ENCODE measurements at regions not wholly inside any gene's neighbourhood (a gene's known extent, or its start where the extent isn't known, plus 50 kb on each side); places are given as distances from the start of the nearest gene placed in this dataset.

- no peaks in the 10 kb centered on the region for H3K36me3 ChIP-seq (replicated peaks in 1 of 2; ENCODE audit: control insufficient read depth in 1 of 2, insufficient read depth in 2 of 2, low read length in 2 of 2)
- Mint-ChIP-seq H3K4me1 (peaks cover 3% of the 10 kb centered on the region), H3K27me3 (ENCODE audit: low read depth in 3 of 3) (peaks cover 14 to 22% (median 20%) of the 10 kb centered on the region in 3 donors), H3K9me3 (peaks cover 0 to 1% (median 0%) of the 10 kb centered on the region in 7 donors), H3K4me3 (no peak overlapping the region), H3K27ac (peak overlapping the region in 2 of 7 donors; percentile 36 to 65), H3K36me3 (no peaks in the 10 kb centered on the region)
- DNase-seq: no peak
- intact Hi-C loops (cut with micrococcal nuclease): no loop called here
- no peak overlapping the region for H3K27ac ChIP-seq (ENCODE audit: low read depth in 1 of 2, low read length in 2 of 2)
- H3K9me3 ChIP-seq (replicated peaks in 1 of 2; ENCODE audit: control insufficient read depth in 1 of 2, insufficient read depth in 1 of 2, low read length in 2 of 2): no peaks in the 10 kb centered on the region
- no peak overlapping the region for H3K9ac ChIP-seq (ENCODE audit: insufficient read depth, low read length, poor library complexity, severe bottlenecking)
- no CpG with 5 or more reads among the region's 1 CpG for WGBS (ENCODE audit: insufficient coverage)
- TF ChIP-seq CTCF (IDR thresholded peaks at IDR 0.05): no peak
- H2AFZ ChIP-seq (ENCODE audit: insufficient read depth, low read depth, low read length, poor library complexity, severe bottlenecking): no peak overlapping the region
- H3K79me2 ChIP-seq (ENCODE audit: insufficient read depth, low read length): no peaks in the 10 kb centered on the region
- H3K27me3 ChIP-seq (ENCODE audit: control insufficient read depth in 2 of 2, insufficient read depth in 2 of 2, low read length in 2 of 2): no peaks in the 10 kb centered on the region
- H3K4me3 ChIP-seq (replicated peaks in 1 of 3; ENCODE audit: low read depth in 2 of 3, low read length in 3 of 3): no peak overlapping the region
- H4K20me1 ChIP-seq (ENCODE audit: insufficient read depth, low read length): no peaks in the 10 kb centered on the region
- H3K4me1 ChIP-seq (ENCODE audit: control insufficient read depth in 1 of 2, insufficient read depth in 2 of 2, low read length in 2 of 2): no peaks in the 10 kb centered on the region
- no peak overlapping the region for H3K4me2 ChIP-seq (replicated peaks; ENCODE audit: extremely low read depth, low read length, poor library complexity, severe bottlenecking)
Measured at GRCh38 chr14:78028471-78028870, 141.7 kb upstream of the NRXN3 start.

- peaks cover 16 to 25% (median 17%) of the 10 kb centered on the region in 3 donors for H3K27me3 Mint-ChIP-seq (ENCODE audit: low read depth in 3 of 3)
- peaks cover 0 to 1% (median 0%) of the 10 kb centered on the region in 7 donors for H3K9me3 Mint-ChIP-seq
- H3K9ac ChIP-seq (ENCODE audit: insufficient read depth, low read length, poor library complexity, severe bottlenecking): no peak overlapping the region
- no peak overlapping the region for H3K27ac Mint-ChIP-seq
- no peaks in the 10 kb centered on the region for H3K36me3 ChIP-seq (replicated peaks in 1 of 2; ENCODE audit: control insufficient read depth in 1 of 2, insufficient read depth in 2 of 2, low read length in 2 of 2)
- H3K27me3 ChIP-seq (ENCODE audit: control insufficient read depth in 2 of 2, insufficient read depth in 2 of 2, low read length in 2 of 2): no peaks in the 10 kb centered on the region
- no peaks in the 10 kb centered on the region for H3K36me3 Mint-ChIP-seq
- no peaks in the 10 kb centered on the region for H3K4me1 ChIP-seq (ENCODE audit: control insufficient read depth in 1 of 2, insufficient read depth in 2 of 2, low read length in 2 of 2)
- no peak overlapping the region for H3K4me3 Mint-ChIP-seq
- TF ChIP-seq CTCF (IDR thresholded peaks at IDR 0.05): no peak
- H3K27ac ChIP-seq (ENCODE audit: low read depth in 1 of 2, low read length in 2 of 2): no peak overlapping the region
- intact Hi-C loops (cut with micrococcal nuclease): no loop called here
- no peak overlapping the region for H2AFZ ChIP-seq (ENCODE audit: insufficient read depth, low read depth, low read length, poor library complexity, severe bottlenecking)
- WGBS (ENCODE audit: insufficient coverage): 49% methylated on average over 7 of the region's 16 CpGs
- no peak overlapping the region for H3K4me2 ChIP-seq (replicated peaks; ENCODE audit: extremely low read depth, low read length, poor library complexity, severe bottlenecking)
- H3K79me2 ChIP-seq (ENCODE audit: insufficient read depth, low read length): no peaks in the 10 kb centered on the region
- no peaks in the 10 kb centered on the region for H3K4me1 Mint-ChIP-seq
- no peak for DNase-seq
- H3K4me3 ChIP-seq (replicated peaks in 1 of 3; ENCODE audit: low read depth in 2 of 3, low read length in 3 of 3): no peak overlapping the region
- no peaks in the 10 kb centered on the region for H4K20me1 ChIP-seq (ENCODE audit: insufficient read depth, low read length)
- no peaks in the 10 kb centered on the region for H3K9me3 ChIP-seq (replicated peaks in 1 of 2; ENCODE audit: control insufficient read depth in 1 of 2, insufficient read depth in 1 of 2, low read length in 2 of 2)
Measured at GRCh38 chr14:78029601-78030372, 140.4 kb upstream of the NRXN3 start.
